ENCODE measurements at regions not wholly inside any gene's neighbourhood (a gene's known extent, or its start where the extent isn't known, plus 50 kb on each side); places are given as distances from the start of the nearest gene placed in this dataset.

DNA sequence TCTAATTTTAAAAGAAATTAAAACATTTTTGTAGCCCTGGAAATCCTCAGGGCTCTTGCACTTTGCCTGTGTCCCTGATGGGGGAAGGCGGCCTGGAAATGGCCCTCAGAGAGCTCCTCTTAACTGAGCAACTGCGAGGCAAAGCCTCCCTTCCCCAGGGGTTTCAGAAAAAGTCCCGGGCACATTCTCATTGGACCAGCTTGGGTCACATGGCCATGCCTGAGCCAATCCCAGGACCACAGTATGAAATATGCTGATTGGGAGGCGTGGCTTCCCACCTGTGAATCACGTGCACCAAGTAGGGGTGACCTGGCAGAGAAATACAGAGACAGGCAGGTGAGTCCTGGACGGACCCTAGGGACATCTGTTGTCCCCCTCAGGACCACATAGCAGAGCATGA lies 90.4 kb upstream of the SFSWAP start:
- CTCF ChIA-PET: no interaction called here
- no TSS peak for BruUV-seq (replicated peaks)
- Histone ChIP-seq H3K27ac (ENCODE audit: low read depth, low read length, poor library complexity, severe bottlenecking) (no peak overlapping the region), H3K4me3 (ENCODE audit: low read depth, low read length, poor library complexity, severe bottlenecking) (no peak overlapping the region), H3K36me3 (ENCODE audit: insufficient read depth, low read length, poor library complexity, severe bottlenecking) (no peaks in the 10 kb centered on the region), H3K4me1 (ENCODE audit: insufficient read depth, low read length, poor library complexity, severe bottlenecking) (peaks cover 13% of the 10 kb centered on the region), H3K9me3 (ENCODE audit: low read depth, low read length, poor library complexity, severe bottlenecking) (no peaks in the 10 kb centered on the region), H3K27me3 (replicated peaks; ENCODE audit: insufficient read depth, low read depth, low read length, poor library complexity) (peaks cover 45% of the 10 kb centered on the region)
- DNase-seq (ENCODE audit: low spot score): peak; percentile 17
- intact Hi-C loops (cut with micrococcal nuclease; ENCODE audit: unreplicated experiment): no loop called here
- POLR2A ChIA-PET (ENCODE audit: low non-redundant PET): no interaction called here
- TF ChIP-seq EZH2 (IDR thresholded peaks at IDR 0.05; ENCODE audit: borderline replicate concordance, low read depth, low read length, poor library complexity, severe bottlenecking): no peak
- no peak for TF ChIP-seq CTCF (conservative IDR thresholded peaks at IDR 0.05; ENCODE audit: low read depth, low read length)

DNA sequence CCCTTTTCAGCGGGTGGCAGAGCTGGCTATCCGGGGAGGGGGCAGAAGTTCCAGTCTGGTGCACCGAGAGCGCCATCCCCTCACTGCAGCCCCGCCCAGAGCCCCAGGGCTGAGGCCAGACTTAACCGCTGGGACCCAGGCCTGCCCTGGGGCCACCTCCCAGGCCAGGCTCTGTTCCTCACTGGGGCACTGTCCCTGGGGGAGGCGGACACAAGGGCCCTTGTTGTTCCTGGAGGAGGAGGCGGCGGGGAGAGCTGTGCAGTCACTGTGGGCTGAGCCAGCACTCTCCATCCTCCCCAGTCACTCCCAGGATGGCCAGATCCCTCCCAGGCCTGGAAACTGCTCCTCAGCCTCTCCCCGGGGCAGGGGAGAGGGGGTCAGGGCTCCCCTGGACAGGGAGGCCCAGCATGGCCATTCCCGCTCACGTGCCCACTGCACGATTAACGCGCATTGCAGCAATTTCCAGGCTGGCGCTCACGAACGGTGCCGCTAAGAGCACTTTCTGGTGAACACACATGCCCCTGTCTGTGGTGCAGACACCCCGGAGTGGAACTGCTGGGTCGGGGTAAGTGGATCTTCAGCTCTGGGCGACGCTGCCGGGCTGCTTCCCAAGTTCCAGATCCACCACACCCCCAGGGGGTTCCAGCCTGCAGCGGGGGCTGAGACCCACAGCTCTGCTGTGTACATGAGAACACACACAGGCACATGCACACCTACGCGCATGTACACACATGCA lies 89.8 kb upstream of the SFSWAP start:
- BruUV-seq (replicated peaks): no TSS peak
- Histone ChIP-seq H3K4me1 (ENCODE audit: insufficient read depth, low read length, poor library complexity, severe bottlenecking) (peaks cover 15% of the 10 kb centered on the region), H3K9me3 (ENCODE audit: low read depth, low read length, poor library complexity, severe bottlenecking) (no peaks in the 10 kb centered on the region), H3K4me3 (ENCODE audit: low read depth, low read length, poor library complexity, severe bottlenecking) (no peak overlapping the region), H3K36me3 (ENCODE audit: insufficient read depth, low read length, poor library complexity, severe bottlenecking) (no peaks in the 10 kb centered on the region), H3K27ac (ENCODE audit: low read depth, low read length, poor library complexity, severe bottlenecking) (no peak overlapping the region), H3K27me3 (replicated peaks; ENCODE audit: insufficient read depth, low read depth, low read length, poor library complexity) (peaks cover 39% of the 10 kb centered on the region)
- intact Hi-C loops (cut with micrococcal nuclease; ENCODE audit: unreplicated experiment): no loop called here
- DNase-seq (ENCODE audit: low spot score): no peak
- POLR2A ChIA-PET (ENCODE audit: low non-redundant PET): no interaction called here
- CTCF ChIA-PET: no interaction called here
- TF ChIP-seq EZH2 (IDR thresholded peaks at IDR 0.05; ENCODE audit: borderline replicate concordance, low read depth, low read length, poor library complexity, severe bottlenecking): no peak
- TF ChIP-seq CTCF (conservative IDR thresholded peaks at IDR 0.05; ENCODE audit: low read depth, low read length): no peak

- Histone ChIP-seq H3K36me3 (ENCODE audit: insufficient read depth, low read length, poor library complexity, severe bottlenecking) (no peaks in the 10 kb centered on the region), H3K9me3 (ENCODE audit: low read depth, low read length, poor library complexity, severe bottlenecking) (no peaks in the 10 kb centered on the region), H3K4me3 (ENCODE audit: low read depth, low read length, poor library complexity, severe bottlenecking) (no peak overlapping the region), H3K27me3 (replicated peaks; ENCODE audit: insufficient read depth, low read depth, low read length, poor library complexity) (peaks cover 32% of the 10 kb centered on the region), H3K4me1 (ENCODE audit: insufficient read depth, low read length, poor library complexity, severe bottlenecking) (peaks cover 15% of the 10 kb centered on the region), H3K27ac (ENCODE audit: low read depth, low read length, poor library complexity, severe bottlenecking) (no peak overlapping the region)
- no peak for TF ChIP-seq EZH2 (IDR thresholded peaks at IDR 0.05; ENCODE audit: borderline replicate concordance, low read depth, low read length, poor library complexity, severe bottlenecking)
- TF ChIP-seq CTCF (conservative IDR thresholded peaks at IDR 0.05; ENCODE audit: low read depth, low read length): no peak
- CTCF ChIA-PET: no interaction called here
- no TSS peak for BruUV-seq (replicated peaks)
- DNase-seq (ENCODE audit: low spot score): no peak
- POLR2A ChIA-PET (ENCODE audit: low non-redundant PET): no interaction called here
- intact Hi-C loops (cut with micrococcal nuclease; ENCODE audit: unreplicated experiment): no loop called here
Observed at GRCh38 chr12:131621701-131622421, 89.0 kb upstream of the SFSWAP start.
